ENCODE measurements at regions not wholly inside any gene's neighbourhood (a gene's known extent, or its start where the extent isn't known, plus 50 kb on each side); places are given as distances from the start of the nearest gene placed in this dataset.

GRCh38 chr4:89397441-89397840, 89.8 kb upstream of the GPRIN3 start:
- Histone ChIP-seq H3K27me3 (no peaks in the 10 kb centered on the region), H3K9ac (no peak overlapping the region), H3K36me3 (no peaks in the 10 kb centered on the region), H3K4me3 (no peak overlapping the region), H3K4me2 (no peak overlapping the region), H3K27ac (no peak overlapping the region), H4K20me1 (no peaks in the 10 kb centered on the region), H3K4me1 (no peaks in the 10 kb centered on the region), H3K9me3 (replicated peaks in 1 of 11) (no peaks in the 10 kb centered on the region)
- TF ChIP-seq Cebpa-rat (IDR thresholded peaks at IDR 0.05): no peak

DNA sequence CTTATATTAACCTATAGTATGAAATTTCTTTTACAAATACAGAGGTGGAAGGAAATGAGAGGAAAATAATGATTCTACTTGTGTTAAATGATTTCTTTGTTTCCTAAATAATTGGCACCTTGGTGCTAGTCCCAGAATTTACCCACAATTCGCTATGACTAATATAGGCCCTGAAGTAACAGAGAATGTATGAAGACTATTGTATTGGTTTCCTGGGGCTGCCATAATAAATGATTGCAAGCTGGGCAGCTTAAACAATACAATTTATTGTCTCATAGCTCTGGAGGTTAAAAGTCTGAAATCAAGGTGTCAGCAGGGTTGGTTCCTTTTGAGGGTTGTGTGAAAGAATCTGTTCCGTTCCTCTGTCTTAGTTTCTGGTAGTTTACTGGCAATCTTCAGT, 74.8 kb upstream of the GPRIN3 start:
- Histone ChIP-seq H3K9me3 (replicated peaks in 1 of 11) (peaks cover 5 to 18% (median 10%) of the 10 kb centered on the region in 11 experiments; a peak in 16 of 22 replicates), H3K4me2 (no peak overlapping the region), H3K27ac (no peak overlapping the region), H3K4me1 (no peaks in the 10 kb centered on the region), H4K20me1 (no peaks in the 10 kb centered on the region), H3K9ac (no peak overlapping the region), H3K4me3 (no peak overlapping the region), H3K36me3 (no peaks in the 10 kb centered on the region), H3K27me3 (no peaks in the 10 kb centered on the region)
- no peak for TF ChIP-seq Cebpa-rat (IDR thresholded peaks at IDR 0.05)

- Histone ChIP-seq H3K4me2 (no peak overlapping the region), H3K4me1 (no peaks in the 10 kb centered on the region), H3K9me3 (replicated peaks in 1 of 11) (peaks cover 5 to 18% (median 10%) of the 10 kb centered on the region in 11 experiments; a peak in 16 of 22 replicates), H3K27ac (no peak overlapping the region), H3K27me3 (no peaks in the 10 kb centered on the region), H3K9ac (no peak overlapping the region), H3K36me3 (no peaks in the 10 kb centered on the region), H3K4me3 (no peak overlapping the region), H4K20me1 (no peaks in the 10 kb centered on the region)
- no peak for TF ChIP-seq Cebpa-rat (IDR thresholded peaks at IDR 0.05)
These were observed 73.4 kb upstream of the GPRIN3 start for GRCh38 chr4:89380980-89381379.

DNA sequence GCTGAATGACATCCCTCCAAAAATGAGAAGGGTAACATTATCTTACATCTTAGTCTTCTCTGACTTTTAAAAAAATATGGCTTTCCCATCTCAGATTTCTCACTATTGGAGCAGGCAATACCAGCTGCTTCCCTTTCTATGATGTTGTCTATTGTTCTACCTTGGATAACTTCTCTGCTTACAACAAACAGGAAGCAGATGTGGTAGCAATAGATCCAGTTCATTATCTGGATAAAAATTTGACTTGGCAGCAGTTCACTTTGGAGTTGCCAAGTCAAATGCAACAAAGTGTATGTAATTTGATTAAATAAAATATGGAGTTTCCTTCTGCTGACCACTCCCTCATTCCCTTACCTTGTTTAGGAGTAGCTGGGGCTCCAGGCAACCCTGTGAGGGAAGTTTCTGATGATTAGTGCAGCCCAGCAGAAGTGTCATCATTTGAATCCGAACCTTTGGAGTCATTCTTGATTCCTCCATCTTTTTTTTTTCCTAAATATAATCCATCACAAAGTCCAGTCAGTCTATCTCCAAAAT, 72.0 kb upstream of the GPRIN3 start:
- Histone ChIP-seq H3K4me1 (no peaks in the 10 kb centered on the region), H3K4me3 (no peak overlapping the region), H3K27me3 (no peaks in the 10 kb centered on the region), H3K9me3 (replicated peaks in 1 of 11) (peaks cover 5 to 18% (median 10%) of the 10 kb centered on the region in 11 experiments; a peak in 16 of 22 replicates), H3K9ac (no peak overlapping the region), H3K27ac (no peak overlapping the region), H3K36me3 (no peaks in the 10 kb centered on the region), H3K4me2 (no peak overlapping the region), H4K20me1 (no peaks in the 10 kb centered on the region)
- no peak for TF ChIP-seq Cebpa-rat (IDR thresholded peaks at IDR 0.05)

- peaks cover 0 to 25% (median 0%) of the 10 kb centered on the region in 10 experiments; a peak in 5 of 20 replicates for H3K4me1 ChIP-seq
- H3K36me3 ChIP-seq: no peaks in the 10 kb centered on the region
- H3K9ac ChIP-seq: no peak overlapping the region
- no peak overlapping the region for H3K27ac ChIP-seq
- H3K4me3 ChIP-seq: no peak overlapping the region
- H3K4me2 ChIP-seq: no peak overlapping the region
- H3K9me3 ChIP-seq (replicated peaks in 1 of 11): peaks cover 0 to 8% (median 5%) of the 10 kb centered on the region in 11 experiments; a peak in 12 of 22 replicates
- H4K20me1 ChIP-seq: no peaks in the 10 kb centered on the region
- no peaks in the 10 kb centered on the region for H3K27me3 ChIP-seq
- TF ChIP-seq Cebpa-rat (IDR thresholded peaks at IDR 0.05): no peak
These were observed 65.8 kb upstream of the GPRIN3 start for GRCh38 chr4:89373394-89373793.

DNA sequence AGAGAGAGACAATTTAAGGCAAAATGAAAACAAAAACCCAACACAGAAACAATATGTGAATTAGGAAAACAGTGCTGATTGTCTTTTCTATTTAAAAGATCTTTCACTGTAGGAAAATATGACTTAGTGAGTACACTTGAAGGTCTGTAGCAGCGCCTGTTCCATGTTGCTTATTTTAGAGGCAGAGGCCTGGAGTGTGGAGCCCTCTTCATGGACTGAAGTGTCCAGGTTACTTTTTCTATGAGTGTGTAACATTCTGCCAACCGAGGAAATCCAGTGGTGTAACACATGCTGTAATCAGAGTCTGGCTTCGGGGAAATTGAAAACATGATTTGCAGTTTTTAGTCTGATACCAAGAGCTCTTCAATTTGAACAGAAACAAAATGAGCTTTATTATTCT, 64.0 kb upstream of the GPRIN3 start:
- H3K9me3 ChIP-seq (replicated peaks in 1 of 11): peaks cover 2 to 7% (median 4%) of the 10 kb centered on the region in 11 experiments; a peak in 14 of 22 replicates
- H3K9ac ChIP-seq: no peak overlapping the region
- no peaks in the 10 kb centered on the region for H3K27me3 ChIP-seq
- H3K4me2 ChIP-seq: no peak overlapping the region
- no peak overlapping the region for H3K4me3 ChIP-seq
- TF ChIP-seq Cebpa-rat (IDR thresholded peaks at IDR 0.05): no peak
- no peaks in the 10 kb centered on the region for H4K20me1 ChIP-seq
- H3K36me3 ChIP-seq: no peaks in the 10 kb centered on the region
- no peak overlapping the region for H3K27ac ChIP-seq
- peaks cover 0 to 39% (median 0%) of the 10 kb centered on the region in 10 experiments; a peak in 5 of 20 replicates for H3K4me1 ChIP-seq

GRCh38 chr4:89369581-89369980, 62.0 kb upstream of the GPRIN3 start:
- Histone ChIP-seq H3K9ac (no peak overlapping the region), H3K27ac (peak overlapping the region in 3 of 11 experiments; percentile 19 to 48 (median 44); a peak in 2 of 22 replicates), H3K4me2 (peak overlapping the region in 3 of 11 experiments; percentile 27 to 87 (median 49); a peak in 5 of 22 replicates), H3K36me3 (no peaks in the 10 kb centered on the region), H3K4me1 (peaks cover 0 to 39% (median 0%) of the 10 kb centered on the region in 10 experiments; a peak in 5 of 20 replicates), H3K4me3 (no peak overlapping the region), H4K20me1 (no peaks in the 10 kb centered on the region), H3K9me3 (replicated peaks in 1 of 11) (peaks cover 8 to 16% (median 11%) of the 10 kb centered on the region in 11 experiments; a peak in 14 of 22 replicates), H3K27me3 (no peaks in the 10 kb centered on the region)
- no peak for TF ChIP-seq Cebpa-rat (IDR thresholded peaks at IDR 0.05)

- H3K9me3 ChIP-seq (replicated peaks in 1 of 11): peaks cover 8 to 16% (median 11%) of the 10 kb centered on the region in 11 experiments; a peak in 14 of 22 replicates
- H3K27ac ChIP-seq: peak overlapping the region in 3 of 11 experiments; percentile 19 to 48 (median 44); a peak in 4 of 22 replicates
- no peaks in the 10 kb centered on the region for H3K36me3 ChIP-seq
- H4K20me1 ChIP-seq: no peaks in the 10 kb centered on the region
- TF ChIP-seq Cebpa-rat (IDR thresholded peaks at IDR 0.05): no peak
- H3K4me1 ChIP-seq: peaks cover 0 to 39% (median 0%) of the 10 kb centered on the region in 10 experiments; a peak in 5 of 20 replicates
- H3K4me2 ChIP-seq: peak overlapping the region in 3 of 11 experiments; percentile 27 to 87 (median 49); a peak in 5 of 22 replicates
- H3K4me3 ChIP-seq: no peak overlapping the region
- no peaks in the 10 kb centered on the region for H3K27me3 ChIP-seq
- H3K9ac ChIP-seq: no peak overlapping the region
These were observed 61.3 kb upstream of the GPRIN3 start for GRCh38 chr4:89368861-89369260.

GRCh38 chr4:89365776-89366175, 58.2 kb upstream of the GPRIN3 start:
- TF ChIP-seq Cebpa-rat (IDR thresholded peaks at IDR 0.05): no peak
- Histone ChIP-seq H3K27me3 (no peaks in the 10 kb centered on the region), H3K4me3 (no peak overlapping the region)

GRCh38 chr4:89365375-89365774, 57.8 kb upstream of the GPRIN3 start:
- Histone ChIP-seq H3K27ac (no peak overlapping the region), H4K20me1 (no peaks in the 10 kb centered on the region), H3K9ac (no peak overlapping the region), H3K4me2 (no peak overlapping the region), H3K9me3 (replicated peaks in 1 of 11) (peaks cover 8 to 16% (median 11%) of the 10 kb centered on the region in 11 experiments; a peak in 14 of 22 replicates), H3K27me3 (no peaks in the 10 kb centered on the region), H3K4me3 (no peak overlapping the region), H3K36me3 (no peaks in the 10 kb centered on the region), H3K4me1 (peaks cover 0 to 34% (median 0%) of the 10 kb centered on the region in 10 experiments; a peak in 5 of 20 replicates)
- TF ChIP-seq Cebpa-rat (IDR thresholded peaks at IDR 0.05): no peak

More at GRCh38 chr4:89365776-89366175, 58.2 kb upstream of the GPRIN3 start:
- peaks cover 0 to 37% (median 0%) of the 10 kb centered on the region in 10 experiments; a peak in 5 of 20 replicates for H3K4me1 ChIP-seq
- no peaks in the 10 kb centered on the region for H3K36me3 ChIP-seq
- H3K27ac ChIP-seq: no peak overlapping the region
- no peaks in the 10 kb centered on the region for H4K20me1 ChIP-seq
- H3K9me3 ChIP-seq (replicated peaks in 1 of 11): peaks cover 8 to 16% (median 11%) of the 10 kb centered on the region in 11 experiments; a peak in 14 of 22 replicates
- no peak overlapping the region for H3K4me2 ChIP-seq
- H3K9ac ChIP-seq: no peak overlapping the region
